SK-N-SH treated with all-trans-retinoic acid at 6 μM for 48 hours (cell line): ENCODE measurements at regions not wholly inside any gene's neighbourhood (a gene's known extent, or its start where the extent isn't known, plus 50 kb on each side); places are given as distances from the start of the nearest gene placed in this dataset.

ENCODE experiments used
- ATAC-seq: fragments of 200-7000 bp; cut with Tn5 transposase; 3 replicates; pipeline ENCODE4 v1.9.1; 2020; ENCODE audit warnings: mild to moderate bottlenecking, moderate library complexity
- ARNTL ChIP-seq: fragments of 450-650 bp; formaldehyde crosslinking; IDR thresholded peaks from 2 replicates; pipeline ENCODE4 v1.5.0; 2020; ENCODE audit warnings: low read depth, mild to moderate bottlenecking, moderate library complexity, borderline replicate concordance
- BACH2 ChIP-seq: fragments of 250-450 bp; sonication (Bioruptor Pico); IDR thresholded peaks from 2 replicates; pipeline ENCODE4 v1.9.0; 2021; ENCODE audit warnings: mild to moderate bottlenecking, borderline replicate concordance
- CREB5 ChIP-seq: fragments of 250-450 bp; sonication (Bioruptor Pico); IDR thresholded peaks from 2 replicates; pipeline ENCODE4 v1.5.1; 2020; ENCODE audit warnings: low read depth, mild to moderate bottlenecking, moderate library complexity
- CSRNP3 ChIP-seq: fragments of 250-450 bp; sonication (Bioruptor Pico); IDR thresholded peaks from 2 replicates; pipeline ENCODE4 v1.5.1; 2021; ENCODE audit warnings: mild to moderate bottlenecking, moderate library complexity
- ESRRG ChIP-seq: fragments of 250-450 bp; sonication (Bioruptor Pico); IDR thresholded peaks from 2 replicates; pipeline ENCODE4 v1.6.1; 2021; ENCODE audit warnings: mild to moderate bottlenecking
- GLIS3 ChIP-seq: fragments of 250-450 bp; sonication (Bioruptor Pico); IDR thresholded peaks from 2 replicates; pipeline ENCODE4 v1.5.0; 2020; ENCODE audit warnings: mild to moderate bottlenecking, moderate library complexity
- ISL1 ChIP-seq: fragments of 250-450 bp; sonication (Bioruptor Pico); IDR thresholded peaks from 2 replicates; pipeline ENCODE4 v2.1.2; 2022; ENCODE audit warnings: mild to moderate bottlenecking, moderate library complexity
- OSR1 ChIP-seq: fragments of 250-450 bp; sonication (Bioruptor Pico); IDR thresholded peaks from 2 replicates; pipeline ENCODE4 v1.8.0; 2022; ENCODE audit warnings: moderate library complexity, mild to moderate bottlenecking, inconsistent platforms
- PATZ1 ChIP-seq: fragments of 250-450 bp; sonication (Bioruptor Pico); IDR thresholded peaks from 2 replicates; pipeline ENCODE4 v1.8.0; 2020; ENCODE audit warnings: mild to moderate bottlenecking, moderate library complexity, borderline replicate concordance
- POU6F1 ChIP-seq: fragments of 250-450 bp; sonication (Bioruptor Pico); IDR thresholded peaks from 2 replicates; pipeline ENCODE4 v1.8.0; 2021; ENCODE audit warnings: low read depth, mild to moderate bottlenecking, moderate library complexity, borderline replicate concordance
- PPARA ChIP-seq: fragments of 250-450 bp; sonication (Bioruptor Pico); IDR thresholded peaks from 2 replicates; pipeline ENCODE4 v1.5.0; 2020; ENCODE audit warnings: mild to moderate bottlenecking, borderline replicate concordance
- RARB ChIP-seq: fragments of 250-450 bp; sonication (Bioruptor Pico); IDR thresholded peaks from 2 replicates; pipeline ENCODE4 v1.8.0; 2021; ENCODE audit warnings: mild to moderate bottlenecking, moderate library complexity
- SNAI2 ChIP-seq: fragments of 250-450 bp; sonication (Bioruptor Pico); IDR thresholded peaks from 2 replicates; pipeline ENCODE4 v1.5.0; 2020; ENCODE audit warnings: mild to moderate bottlenecking, moderate library complexity
- TOX ChIP-seq: fragments of 250-450 bp; sonication (Bioruptor Pico); IDR thresholded peaks from 2 replicates; pipeline ENCODE4 v1.8.0; 2021; ENCODE audit warnings: mild to moderate bottlenecking, moderate library complexity, borderline replicate concordance
- TSHZ2 ChIP-seq: fragments of 250-450 bp; sonication (Bioruptor Pico); IDR thresholded peaks from 2 replicates; pipeline ENCODE4 v1.5.0; 2020; ENCODE audit warnings: mild to moderate bottlenecking, moderate library complexity
- ZC3H10 ChIP-seq: fragments of 250-450 bp; sonication (Bioruptor Pico); IDR thresholded peaks from 2 replicates; pipeline ENCODE4 v1.5.1; 2021; ENCODE audit warnings: mild to moderate bottlenecking, moderate library complexity
- ZFP3 ChIP-seq: fragments of 250-450 bp; sonication (Bioruptor Pico); IDR thresholded peaks from 2 replicates; pipeline ENCODE4 v1.5.0; 2020; ENCODE audit warnings: mild to moderate bottlenecking, moderate library complexity
- ZFP30 ChIP-seq: fragments of 450-650 bp; formaldehyde crosslinking; IDR thresholded peaks from 2 replicates; pipeline ENCODE4 v1.5.0; 2022; ENCODE audit warnings: mild to moderate bottlenecking, moderate library complexity
- ZNF70 ChIP-seq: fragments of 450-650 bp; formaldehyde crosslinking; IDR thresholded peaks from 2 replicates; pipeline ENCODE4 v1.5.0; 2020; ENCODE audit warnings: mild to moderate bottlenecking, moderate library complexity
- ZNF8 ChIP-seq: fragments of 450-650 bp; formaldehyde crosslinking; IDR thresholded peaks from 2 replicates; pipeline ENCODE4 v1.5.0; 2020; ENCODE audit warnings: mild to moderate bottlenecking, moderate library complexity

GRCh38 chr11:92473736-92474135 lies 249.1 kb downstream of the FAT3 start:
- no peak for TF ChIP-seq ZC3H10
- ATAC-seq, result no peak

- no peak for TF ChIP-seq ESRRG (CRISPR knock-in tag)
- TF ChIP-seq OSR1, result no peak
- TF ChIP-seq ZNF70 (CRISPR knock-in tag), result no peak
- no peak for TF ChIP-seq ZFP3 (CRISPR knock-in tag)
- no peak for TF ChIP-seq GLIS3
- TF ChIP-seq CSRNP3 (CRISPR knock-in tag), result no peak
- no peak for TF ChIP-seq SNAI2 (CRISPR knock-in tag)
- no peak for TF ChIP-seq ZFP30 (CRISPR knock-in tag)
- no peak for TF ChIP-seq ISL1
- TF ChIP-seq ZNF8 (CRISPR knock-in tag), result no peak
- no peak for TF ChIP-seq ZC3H10
- TF ChIP-seq TSHZ2 (CRISPR knock-in tag), result no peak
- TF ChIP-seq PATZ1 (CRISPR knock-in tag), result no peak
- no peak for TF ChIP-seq ARNTL (CRISPR knock-in tag)
- TF ChIP-seq TOX (CRISPR knock-in tag), result no peak
- TF ChIP-seq RARB, result no peak
- TF ChIP-seq BACH2 (CRISPR knock-in tag), result no peak
- no peak for TF ChIP-seq PPARA (CRISPR knock-in tag)
- no peak for TF ChIP-seq CREB5 (CRISPR knock-in tag)
- no peak for ATAC-seq
These were observed 250.7 kb downstream of the FAT3 start for GRCh38 chr11:92475316-92475715.

GRCh38 chr11:92475819-92476218 lies 251.2 kb downstream of the FAT3 start:
- no peak for TF ChIP-seq ZFP30 (CRISPR knock-in tag)
- TF ChIP-seq GLIS3, result no peak
- no peak for TF ChIP-seq PATZ1 (CRISPR knock-in tag)
- TF ChIP-seq CSRNP3 (CRISPR knock-in tag), result no peak
- TF ChIP-seq BACH2 (CRISPR knock-in tag), result no peak
- no peak for TF ChIP-seq ZNF8 (CRISPR knock-in tag)
- TF ChIP-seq TOX (CRISPR knock-in tag), result no peak
- TF ChIP-seq POU6F1 (CRISPR knock-in tag), result no peak
- ATAC-seq, result no peak
